Psoas muscle (tissue), 7 donors: ENCODE measurements at regions not wholly inside any gene's neighbourhood (a gene's known extent, or its start where the extent isn't known, plus 50 kb on each side); places are given as distances from the start of the nearest gene placed in this dataset.
"Not testable (repeated sequence)": the region's sequence is repeated elsewhere in the genome, so short reads cannot be mapped to it uniquely, and the experiment has no call there.

Source experiments
- ATAC-seq, 4 donors: fragments of 200-7000 bp; cut with Tn5 transposase; one replicate each; pipeline ENCODE4 v1.9.1; 2020; ENCODE audit warnings: moderate library complexity in 3 of 4, mild to moderate bottlenecking in 2 of 4
- DNase-seq, 2 donors: peaks; one replicate each; pipeline ENCODE4 v3.0.0-alpha.2; 2020
- H3K27ac ChIP-seq: fragments of 200-600 bp; one replicate; pipeline ENCODE4 v1.8.0; 2022
- H3K27me3 ChIP-seq, 3 donors: fragments of 200-600 bp in 1 of 3; one replicate each; pipeline versions ENCODE4 v1.6.1 to v1.8.0; 2013 to 2022; ENCODE audit warnings: low read length in 2 of 3, mild to moderate bottlenecking in 2 of 3, moderate library complexity in 1 of 3; ENCODE audit not compliant: insufficient read depth in 3 of 3
- H3K36me3 ChIP-seq, 2 donors: fragments of 200-600 bp in 1 of 2; one replicate each; pipeline versions ENCODE4 v1.6.1 to v1.8.0; 2013 to 2022; ENCODE audit warnings: low read depth in 1 of 2, mild to moderate bottlenecking in 1 of 2, moderate library complexity in 1 of 2; ENCODE audit not compliant: insufficient read depth in 1 of 2
- H3K4me1 ChIP-seq: fragments of 200-600 bp; one replicate; pipeline ENCODE4 v1.8.0; 2022
- H3K4me3 ChIP-seq: fragments of 200-600 bp; one replicate; pipeline ENCODE4 v1.8.0; 2022; ENCODE audit warnings: mild to moderate bottlenecking
- H3K9me3 ChIP-seq: fragments of 200-600 bp; one replicate; pipeline ENCODE4 v1.8.0; 2022
- WGBS, 3 donors: extraction: QIAGEN DNeasy Blood & Tissue Kit; methylation state at CpG; one replicate each; pipeline versions ENCODE4 v1.1.6 to v1.1.7; 2013; 5-methylcytosine and 5-hydroxymethylcytosine counted together
- intact Hi-C, 2 donors: fragments of 100-400 bp; cut with DNase I; formaldehyde crosslinking; loops; one replicate each; pipeline versions ENCODE4 v1.11.0 to v1.14.2; 2022
- TF ChIP-seq, protein P1 (sequence below): fragments of 200-600 bp; IDR thresholded peaks from one replicate; pipeline ENCODE4 v1.8.0; 2022; ENCODE audit warnings: antibody characterized with exemption
- donor health status: healthy with polysubstance abuse.
- donor health status: DM: no; HTN: no; CAD: no; lungs with moderate emphysema.
- donor health status: Bipolar disorder and iron deficiency.
- donor health status: healthy.
- donor health status: DM: yes; HTN: yes; CAD: no.
- donor health status: DM: no; HTN: no; CAD: no.
- donor health status: DM: yes; HTN: yes; CAD: no.

DNA sequence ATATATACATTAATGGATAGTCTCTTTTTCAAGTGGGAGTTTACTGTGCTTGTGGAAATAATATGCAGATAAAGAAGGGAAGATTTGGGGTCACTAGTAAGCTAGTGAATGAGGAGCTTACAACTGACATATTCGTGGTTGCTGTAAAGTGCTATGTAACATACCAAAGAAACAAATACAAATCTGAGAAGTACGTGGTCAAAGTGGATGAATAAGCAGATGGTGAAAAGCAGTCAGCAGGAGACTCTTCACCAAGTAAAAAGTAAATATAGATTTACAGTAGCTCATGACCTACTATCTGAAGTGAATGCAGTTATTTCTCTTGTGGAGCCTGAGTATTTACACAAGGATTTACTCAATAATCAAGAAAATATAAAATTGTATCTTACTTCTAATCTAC lies 136.6 kb upstream of the ELAC2 start:
- intact Hi-C loops, result loop anchor here in 1 of 2 donors (10.0 kb wide), 1 partner anchor 60 kb away; no protein-coding TSS in a partner anchor
- H3K9me3 ChIP-seq, result no peaks in the 10 kb centered on the region
- TF ChIP-seq, protein P1, sequence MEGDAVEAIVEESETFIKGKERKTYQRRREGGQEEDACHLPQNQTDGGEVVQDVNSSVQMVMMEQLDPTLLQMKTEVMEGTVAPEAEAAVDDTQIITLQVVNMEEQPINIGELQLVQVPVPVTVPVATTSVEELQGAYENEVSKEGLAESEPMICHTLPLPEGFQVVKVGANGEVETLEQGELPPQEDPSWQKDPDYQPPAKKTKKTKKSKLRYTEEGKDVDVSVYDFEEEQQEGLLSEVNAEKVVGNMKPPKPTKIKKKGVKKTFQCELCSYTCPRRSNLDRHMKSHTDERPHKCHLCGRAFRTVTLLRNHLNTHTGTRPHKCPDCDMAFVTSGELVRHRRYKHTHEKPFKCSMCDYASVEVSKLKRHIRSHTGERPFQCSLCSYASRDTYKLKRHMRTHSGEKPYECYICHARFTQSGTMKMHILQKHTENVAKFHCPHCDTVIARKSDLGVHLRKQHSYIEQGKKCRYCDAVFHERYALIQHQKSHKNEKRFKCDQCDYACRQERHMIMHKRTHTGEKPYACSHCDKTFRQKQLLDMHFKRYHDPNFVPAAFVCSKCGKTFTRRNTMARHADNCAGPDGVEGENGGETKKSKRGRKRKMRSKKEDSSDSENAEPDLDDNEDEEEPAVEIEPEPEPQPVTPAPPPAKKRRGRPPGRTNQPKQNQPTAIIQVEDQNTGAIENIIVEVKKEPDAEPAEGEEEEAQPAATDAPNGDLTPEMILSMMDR, result no peak
- no peaks in the 10 kb centered on the region for H3K4me1 ChIP-seq
- H3K4me3 ChIP-seq, result no peak overlapping the region
- no peak overlapping the region for H3K27ac ChIP-seq
- DNase-seq, result no peak
- WGBS, 3 donors, result 64 to 76% (median 66%) methylated on average over 2 of the region's 2 CpGs
- no peak for ATAC-seq
- no peaks in the 10 kb centered on the region for H3K27me3 ChIP-seq
- H3K36me3 ChIP-seq, result no peaks in the 10 kb centered on the region

DNA sequence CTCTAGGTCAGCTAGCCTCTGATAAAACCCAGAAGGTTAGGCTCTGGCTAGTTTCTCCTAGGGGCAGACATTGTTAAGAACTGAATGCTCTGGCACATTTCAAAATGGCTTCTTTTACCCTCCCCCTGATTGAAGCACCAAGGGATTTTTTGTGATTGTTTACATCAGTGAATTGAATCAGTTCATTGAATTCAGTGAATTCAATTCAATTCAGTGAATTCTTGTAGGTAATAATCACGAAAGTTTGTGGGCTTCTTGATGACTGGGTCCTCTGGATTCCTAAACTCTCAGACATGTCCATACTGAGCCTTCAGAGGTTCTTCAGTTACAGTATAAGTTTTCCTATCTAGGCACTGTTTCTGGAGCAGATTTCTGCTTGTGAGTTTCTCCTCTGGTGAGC lies 135.2 kb upstream of the ELAC2 start:
- no peak for DNase-seq
- no peak overlapping the region for H3K4me3 ChIP-seq
- H3K4me1 ChIP-seq, result no peaks in the 10 kb centered on the region
- TF ChIP-seq, protein P1, result no peak
- H3K27ac ChIP-seq, result no peak overlapping the region
- no peaks in the 10 kb centered on the region for H3K27me3 ChIP-seq
- 68 to 81% (median 69%) methylated on average over 1 of the region's 1 CpG for WGBS, 3 donors
- intact Hi-C loops, result loop anchor here in 1 of 2 donors (10.0 kb wide), 1 partner anchor 62 kb away; no protein-coding TSS in a partner anchor
- no peak for ATAC-seq
- H3K9me3 ChIP-seq, result no peaks in the 10 kb centered on the region
- no peaks in the 10 kb centered on the region for H3K36me3 ChIP-seq

DNA sequence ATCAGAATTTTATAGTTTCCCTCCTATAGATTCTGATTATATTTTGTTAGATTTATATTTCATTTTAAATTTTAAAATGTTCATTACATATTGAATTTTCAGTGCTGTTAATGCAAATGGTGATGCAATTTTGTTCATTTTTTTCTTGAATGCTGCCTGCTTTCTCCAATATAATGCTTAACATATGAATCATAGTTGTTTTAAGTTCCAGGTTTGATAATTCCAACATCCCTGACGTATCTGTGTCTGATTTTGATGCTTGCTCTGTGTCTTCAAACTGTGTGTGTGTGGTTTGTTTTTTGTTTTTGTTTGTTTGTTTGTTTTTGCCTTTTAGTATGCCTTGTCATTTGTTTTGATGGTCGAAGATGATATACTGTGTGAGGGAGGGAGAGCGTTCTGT lies 134.7 kb upstream of the ELAC2 start:
- no peak for DNase-seq
- WGBS, 3 donors, result 78 to 85% (median 82%) methylated on average over 3 of the region's 3 CpGs
- no peaks in the 10 kb centered on the region for H3K36me3 ChIP-seq
- H3K27ac ChIP-seq, result no peak overlapping the region
- H3K27me3 ChIP-seq, result peaks cover 0 to 3% (median 0%) of the 10 kb centered on the region in 3 donors
- no peak overlapping the region for H3K4me3 ChIP-seq
- TF ChIP-seq, protein P1, result no peak
- H3K9me3 ChIP-seq, result no peaks in the 10 kb centered on the region
- ATAC-seq, result no peak
- intact Hi-C loops, result loop anchor here in 1 of 2 donors (10.0 kb wide), 1 partner anchor 62 kb away; no protein-coding TSS in a partner anchor
- H3K4me1 ChIP-seq, result no peaks in the 10 kb centered on the region

DNA sequence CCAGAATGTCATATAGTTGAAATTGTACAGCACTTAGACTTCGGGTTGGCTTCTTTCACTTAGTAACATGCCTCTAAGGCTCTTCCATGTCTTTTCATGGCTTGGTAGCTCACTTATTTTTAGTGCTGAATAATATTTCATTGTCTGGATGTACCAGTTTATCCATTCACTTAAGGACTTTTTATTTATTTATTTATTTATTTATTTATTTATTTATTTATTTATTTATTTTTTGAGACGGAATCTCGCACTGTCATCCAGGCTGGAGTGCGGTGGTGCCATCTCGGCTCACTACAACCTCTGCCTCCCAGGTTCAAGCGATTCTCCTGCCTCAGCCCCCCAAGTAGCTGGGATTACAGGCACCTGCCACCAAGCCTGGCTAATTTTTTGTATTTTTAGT lies 132.9 kb upstream of the ELAC2 start:
- H3K4me1 ChIP-seq, ATAC-seq, DNase-seq, H3K36me3 ChIP-seq, H3K4me3 ChIP-seq, H3K9me3 ChIP-seq, H3K27ac ChIP-seq, H3K27me3 ChIP-seq: not testable (repeated sequence)
- intact Hi-C loops, result loop anchor here in 1 of 2 donors (10.0 kb wide), 1 partner anchor 64 kb away; no protein-coding TSS in a partner anchor
- WGBS, 3 donors, result 91 to 98% (median 93%) methylated on average over 6 of the region's 6 CpGs

DNA sequence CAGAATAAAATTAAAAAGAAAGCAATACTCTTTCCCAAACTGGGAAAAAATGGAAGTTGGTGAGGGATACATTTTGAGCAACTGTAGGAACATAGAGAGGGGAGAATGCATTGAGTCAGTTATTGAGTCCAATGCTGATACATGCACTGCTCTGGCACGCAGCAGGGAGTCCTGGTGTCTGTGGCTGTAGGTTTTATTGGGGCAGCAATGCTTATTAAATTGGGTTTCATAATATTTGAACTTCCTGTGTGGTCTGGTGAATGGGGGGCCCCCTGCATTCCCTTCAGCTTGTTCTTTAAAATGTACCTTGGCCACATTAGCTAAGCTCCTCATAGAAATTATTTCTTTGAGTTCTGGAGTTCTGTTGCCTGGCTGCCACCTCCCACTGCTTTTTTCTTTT lies 125.2 kb upstream of the ELAC2 start:
- H3K27me3 ChIP-seq, result peaks cover 0 to 3% (median 0%) of the 10 kb centered on the region in 3 donors
- no peak for ATAC-seq
- no peak for DNase-seq
- intact Hi-C loops, result no loop called here
- no peaks in the 10 kb centered on the region for H3K9me3 ChIP-seq
- WGBS, 3 donors, result 82 to 86% (median 85%) methylated on average over 1 of the region's 1 CpG
- H3K4me1 ChIP-seq, result no peaks in the 10 kb centered on the region
- no peaks in the 10 kb centered on the region for H3K36me3 ChIP-seq
- TF ChIP-seq, protein P1, result no peak
- no peak overlapping the region for H3K4me3 ChIP-seq
- no peak overlapping the region for H3K27ac ChIP-seq
